ENCODE measurements at regions not wholly inside any gene's neighbourhood (a gene's known extent, or its start where the extent isn't known, plus 50 kb on each side); places are given as distances from the start of the nearest gene placed in this dataset.
A peak's percentile ranks its signal among the peaks of the same experiment; 100 is the strongest.

- no peak for DNase-seq (ENCODE audit: low read depth)
Observed at GRCh38 chr2:136404176-136404575, 286.2 kb upstream of the CXCR4 start.

GRCh38 chr2:136402281-136402680 lies 284.3 kb upstream of the CXCR4 start:
- DNase-seq (ENCODE audit: low read depth): no peak

GRCh38 chr2:136399667-136400289 lies 281.8 kb upstream of the CXCR4 start:
- DNase-seq (ENCODE audit: low read depth): no peak

- DNase-seq (ENCODE audit: low read depth): no peak
Observed at GRCh38 chr2:136395582-136395981, 277.6 kb upstream of the CXCR4 start.

GRCh38 chr2:136394136-136395060 lies 276.4 kb upstream of the CXCR4 start:
- DNase-seq (ENCODE audit: low read depth): no peak

GRCh38 chr2:136393514-136393913 lies 275.6 kb upstream of the CXCR4 start:
- DNase-seq (ENCODE audit: low read depth): no peak

- DNase-seq (ENCODE audit: low read depth): no peak
Observed at GRCh38 chr2:136392897-136393505, 275.1 kb upstream of the CXCR4 start.

- no peak for DNase-seq (ENCODE audit: low read depth)
Observed at GRCh38 chr2:136389809-136390208, 271.9 kb upstream of the CXCR4 start.

- peak; percentile 1 for DNase-seq (ENCODE audit: low read depth)
Observed at GRCh38 chr2:136386046-136386445, 268.1 kb upstream of the CXCR4 start.

GRCh38 chr2:136384531-136385303 lies 266.8 kb upstream of the CXCR4 start:
- DNase-seq (ENCODE audit: low read depth): peak; percentile 44

- no peak for DNase-seq (ENCODE audit: low read depth)
Observed at GRCh38 chr2:136383167-136383566, 265.2 kb upstream of the CXCR4 start.

- DNase-seq (ENCODE audit: low read depth): no peak
Observed at GRCh38 chr2:136381722-136382633, 264.0 kb upstream of the CXCR4 start.

- DNase-seq (ENCODE audit: low read depth): no peak
Observed at GRCh38 chr2:136381245-136381644, 263.3 kb upstream of the CXCR4 start.

GRCh38 chr2:136378712-136379595 lies 261.0 kb upstream of the CXCR4 start:
- DNase-seq (ENCODE audit: low read depth): peak; percentile 42

- DNase-seq (ENCODE audit: low read depth): no peak
Observed at GRCh38 chr2:136377423-136378382, 259.8 kb upstream of the CXCR4 start.

- no peak for DNase-seq (ENCODE audit: low read depth)
Observed at GRCh38 chr2:136376798-136377211, 258.9 kb upstream of the CXCR4 start.

- DNase-seq (ENCODE audit: low read depth): no peak
Observed at GRCh38 chr2:136376211-136376610, 258.3 kb upstream of the CXCR4 start.

- DNase-seq (ENCODE audit: low read depth): no peak
Observed at GRCh38 chr2:136375017-136375901, 257.3 kb upstream of the CXCR4 start.
